ENCODE measurements at regions not wholly inside any gene's neighbourhood (a gene's known extent, or its start where the extent isn't known, plus 50 kb on each side); places are given as distances from the start of the nearest gene placed in this dataset.

DNA sequence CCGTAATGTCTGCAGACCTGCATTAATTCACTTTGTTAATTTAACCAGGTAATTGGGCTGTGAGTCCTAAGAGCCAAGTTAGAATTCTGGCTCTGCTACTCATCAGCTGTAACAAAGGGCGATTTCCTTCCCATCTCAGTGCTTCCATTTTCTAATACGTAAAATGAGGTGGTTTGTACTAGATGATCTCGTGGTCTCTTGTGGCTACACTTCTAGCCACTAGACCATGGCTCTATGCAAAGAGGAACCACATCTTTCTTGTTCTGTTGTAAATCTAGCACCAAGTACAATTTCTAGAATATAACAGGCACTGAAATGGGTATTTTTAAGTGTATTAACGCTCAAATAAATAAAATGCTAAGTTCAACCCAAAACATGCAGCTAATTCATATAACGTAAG, 174.4 kb upstream of the THBS1 start:
- Histone ChIP-seq H3K9me2 (ENCODE audit: insufficient read depth, low read length) (no peaks in the 10 kb centered on the region), H3K4me1 (ENCODE audit: insufficient read depth, low read length, poor library complexity, severe bottlenecking) (no peaks in the 10 kb centered on the region), H3K4me3 (ENCODE audit: low read depth, low read length, poor library complexity, severe bottlenecking) (no peak overlapping the region), H3K79me2 (ENCODE audit: insufficient read depth, low read depth, low read length) (no peaks in the 10 kb centered on the region), H3K27ac (ENCODE audit: low read depth, low read length, poor library complexity, severe bottlenecking) (no peak overlapping the region), H2AFZ (ENCODE audit: low read length) (no peak overlapping the region), H3K4me2 (ENCODE audit: low read length) (no peak overlapping the region), H3K36me3 (ENCODE audit: insufficient read depth, low read length) (no peaks in the 10 kb centered on the region), H4K20me1 (ENCODE audit: insufficient read depth, low read length) (no peaks in the 10 kb centered on the region), H3K9me3 (ENCODE audit: low read length) (no peaks in the 10 kb centered on the region)
- BruUV-seq (replicated peaks), result no TSS peak
- TF ChIP-seq, protein P1, sequence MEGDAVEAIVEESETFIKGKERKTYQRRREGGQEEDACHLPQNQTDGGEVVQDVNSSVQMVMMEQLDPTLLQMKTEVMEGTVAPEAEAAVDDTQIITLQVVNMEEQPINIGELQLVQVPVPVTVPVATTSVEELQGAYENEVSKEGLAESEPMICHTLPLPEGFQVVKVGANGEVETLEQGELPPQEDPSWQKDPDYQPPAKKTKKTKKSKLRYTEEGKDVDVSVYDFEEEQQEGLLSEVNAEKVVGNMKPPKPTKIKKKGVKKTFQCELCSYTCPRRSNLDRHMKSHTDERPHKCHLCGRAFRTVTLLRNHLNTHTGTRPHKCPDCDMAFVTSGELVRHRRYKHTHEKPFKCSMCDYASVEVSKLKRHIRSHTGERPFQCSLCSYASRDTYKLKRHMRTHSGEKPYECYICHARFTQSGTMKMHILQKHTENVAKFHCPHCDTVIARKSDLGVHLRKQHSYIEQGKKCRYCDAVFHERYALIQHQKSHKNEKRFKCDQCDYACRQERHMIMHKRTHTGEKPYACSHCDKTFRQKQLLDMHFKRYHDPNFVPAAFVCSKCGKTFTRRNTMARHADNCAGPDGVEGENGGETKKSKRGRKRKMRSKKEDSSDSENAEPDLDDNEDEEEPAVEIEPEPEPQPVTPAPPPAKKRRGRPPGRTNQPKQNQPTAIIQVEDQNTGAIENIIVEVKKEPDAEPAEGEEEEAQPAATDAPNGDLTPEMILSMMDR (conservative IDR thresholded peaks at IDR 0.05; ENCODE audit: low read length), result no peak
- TF ChIP-seq EZH2phosphoT487 (IDR thresholded peaks at IDR 0.05; ENCODE audit: borderline replicate concordance, low read depth, low read length), result no peak
- POLR2A ChIA-PET, result no interaction called here
- intact Hi-C loops (cut with micrococcal nuclease; ENCODE audit: unreplicated experiment), result no loop called here
- CTCF ChIA-PET (ENCODE audit: unreplicated experiment), result no interaction called here
- DNase-seq (ENCODE audit: low spot score), result no peak

DNA sequence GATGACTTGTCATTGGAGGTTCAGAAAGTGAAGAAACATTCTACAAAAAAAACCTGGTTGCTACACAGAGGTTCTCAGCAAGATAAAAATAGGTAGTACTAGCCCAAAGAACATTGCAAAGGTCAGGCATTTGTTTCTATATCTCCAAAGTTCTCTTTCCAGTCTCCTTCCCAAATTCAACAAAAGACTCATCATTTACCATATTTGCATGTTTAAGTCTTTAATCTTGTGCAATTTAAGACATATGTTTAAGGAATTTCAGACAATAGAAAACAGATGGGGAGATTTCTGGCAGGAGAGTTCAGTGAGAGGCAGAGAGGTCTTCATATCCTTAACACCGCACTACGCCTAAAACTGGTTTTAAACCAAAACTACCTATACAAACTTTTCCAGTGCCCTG, 173.8 kb upstream of the THBS1 start:
- no peaks in the 10 kb centered on the region for H4K20me1 ChIP-seq (ENCODE audit: insufficient read depth, low read length)
- no peaks in the 10 kb centered on the region for H3K9me2 ChIP-seq (ENCODE audit: insufficient read depth, low read length)
- intact Hi-C loops (cut with micrococcal nuclease; ENCODE audit: unreplicated experiment), result no loop called here
- ChIA-PET POLR2A (no interaction called here), CTCF (ENCODE audit: unreplicated experiment) (no interaction called here)
- no peak overlapping the region for H3K4me2 ChIP-seq (ENCODE audit: low read length)
- H3K27ac ChIP-seq (ENCODE audit: low read depth, low read length, poor library complexity, severe bottlenecking), result no peak overlapping the region
- no peak for DNase-seq (ENCODE audit: low spot score)
- no peak overlapping the region for H2AFZ ChIP-seq (ENCODE audit: low read length)
- H3K9me3 ChIP-seq (ENCODE audit: low read length), result no peaks in the 10 kb centered on the region
- H3K4me3 ChIP-seq (ENCODE audit: low read depth, low read length, poor library complexity, severe bottlenecking), result no peak overlapping the region
- H3K4me1 ChIP-seq (ENCODE audit: insufficient read depth, low read length, poor library complexity, severe bottlenecking), result no peaks in the 10 kb centered on the region
- no peaks in the 10 kb centered on the region for H3K36me3 ChIP-seq (ENCODE audit: insufficient read depth, low read length)
- H3K79me2 ChIP-seq (ENCODE audit: insufficient read depth, low read depth, low read length), result no peaks in the 10 kb centered on the region
- BruUV-seq (replicated peaks), result no TSS peak
- no peak for TF ChIP-seq EZH2phosphoT487 (IDR thresholded peaks at IDR 0.05; ENCODE audit: borderline replicate concordance, low read depth, low read length)
- TF ChIP-seq, protein P1 (conservative IDR thresholded peaks at IDR 0.05; ENCODE audit: low read length), result no peak

DNA sequence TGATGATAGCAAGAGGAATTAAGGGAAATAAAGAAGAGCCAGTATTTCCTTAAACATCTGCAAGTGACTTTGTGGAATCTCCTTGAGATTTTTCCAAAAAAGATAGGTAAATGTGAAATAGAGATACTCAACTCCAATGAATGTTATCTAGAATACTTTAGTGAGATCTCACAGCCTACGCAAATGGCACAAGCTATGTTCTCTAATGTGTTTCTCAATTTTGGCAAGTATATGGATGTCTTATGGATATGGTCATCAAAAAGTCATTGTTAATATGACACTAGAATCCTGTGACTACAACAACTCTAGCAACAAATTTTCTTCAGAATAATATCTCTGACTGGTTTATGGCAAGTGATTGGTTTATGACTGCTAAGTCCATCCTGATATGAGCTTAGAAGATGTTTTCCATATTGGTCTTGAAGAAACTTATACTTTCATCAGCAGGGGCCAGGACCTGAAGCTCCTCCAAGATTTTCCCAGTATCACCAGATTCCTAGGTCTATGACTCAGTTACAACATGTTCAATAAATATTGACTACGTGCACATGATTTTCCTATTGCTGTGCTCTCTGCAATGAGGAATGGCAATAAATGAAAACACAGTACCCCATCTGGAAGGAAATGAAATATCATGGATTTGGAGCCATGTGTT, 170.9 kb upstream of the THBS1 start:
- BruUV-seq (replicated peaks), result no TSS peak
- no peak for TF ChIP-seq EZH2phosphoT487 (IDR thresholded peaks at IDR 0.05; ENCODE audit: borderline replicate concordance, low read depth, low read length)
- TF ChIP-seq, protein P1 (conservative IDR thresholded peaks at IDR 0.05; ENCODE audit: low read length), result no peak
- no peaks in the 10 kb centered on the region for H3K79me2 ChIP-seq (ENCODE audit: insufficient read depth, low read depth, low read length)
- H3K9me2 ChIP-seq (ENCODE audit: insufficient read depth, low read length), result no peaks in the 10 kb centered on the region
- ChIA-PET CTCF (ENCODE audit: unreplicated experiment) (no interaction called here), POLR2A (interaction anchor here (0.5 to 1.0 kb wide), 2 partner anchors 9 to 271 kb away, joined by 3 read pairs; no protein-coding TSS in a partner anchor)
- no peaks in the 10 kb centered on the region; the same call in 1 of the 2 replicates for H4K20me1 ChIP-seq (ENCODE audit: insufficient read depth, low read length)
- H3K27ac ChIP-seq (ENCODE audit: low read depth, low read length, poor library complexity, severe bottlenecking), result no peak overlapping the region
- DNase-seq (ENCODE audit: low spot score), result no peak
- no peaks in the 10 kb centered on the region for H3K36me3 ChIP-seq (ENCODE audit: insufficient read depth, low read length)
- no peak overlapping the region for H3K4me2 ChIP-seq (ENCODE audit: low read length)
- H3K4me3 ChIP-seq (ENCODE audit: low read depth, low read length, poor library complexity, severe bottlenecking), result no peak overlapping the region
- H3K4me1 ChIP-seq (ENCODE audit: insufficient read depth, low read length, poor library complexity, severe bottlenecking), result no peaks in the 10 kb centered on the region
- H2AFZ ChIP-seq (ENCODE audit: low read length), result no peak overlapping the region
- no peaks in the 10 kb centered on the region for H3K9me3 ChIP-seq (ENCODE audit: low read length)
- intact Hi-C loops (cut with micrococcal nuclease; ENCODE audit: unreplicated experiment), result no loop called here

Data from OCI-LY7 (cell line).